PC-9 (cell line): ENCODE measurements at regions not wholly inside any gene's neighbourhood (a gene's known extent, or its start where the extent isn't known, plus 50 kb on each side); places are given as distances from the start of the nearest gene placed in this dataset.

ENCODE experiments used
- BruUV-seq: library from RNA; stranded (reverse); fragments of 400-500 nt; replicated peaks from 2 replicates; lab custom pipeline; 2021; lab: Mats Ljungman, UMichigan
- CTCF ChIA-PET: fragments of 300-600 bp; sonication (Branson Sonifier 250); formaldehyde crosslinking; loops from one replicate; lab custom pipeline; 2022; ENCODE audit warnings: antibody characterized with exemption; lab: Charles Lee
- POLR2A ChIA-PET: fragments of 300-600 bp; sonication (Branson Sonifier 250); formaldehyde crosslinking; loops from one replicate; lab custom pipeline; 2022; ENCODE audit warnings: antibody characterized with exemption; ENCODE audit not compliant: unreplicated experiment; lab: Charles Lee
- DNase-seq, 2 experiments: peaks; one replicate each; pipeline versions ENCODE4 v3.0.0 to v3.0.0-alpha.2; 2015 to 2022; ENCODE audit warnings: mixed read lengths in 1 of 2
- H2AFZ ChIP-seq: fragments of 200-600 bp; sonication (generic); 2 replicates; pipeline ENCODE4 v1.8.1; 2017; ENCODE audit warnings: antibody characterized with exemption
- H3F3A ChIP-seq: fragments of 200-600 bp; sonication (generic); 2 replicates; pipeline ENCODE4 v1.8.1; 2017; ENCODE audit warnings: antibody characterized with exemption, mild to moderate bottlenecking, low read depth; ENCODE audit not compliant: insufficient read depth
- H3K27ac ChIP-seq: fragments of 200-600 bp; sonication (generic); 2 replicates; pipeline ENCODE4 v1.6.1; 2016; ENCODE audit warnings: mixed run types
- H3K27me3 ChIP-seq: fragments of 200-600 bp; sonication (generic); 2 replicates; pipeline ENCODE4 v1.6.1; 2016; ENCODE audit warnings: low read depth, mixed run types; ENCODE audit not compliant: insufficient read depth
- H3K36me3 ChIP-seq: fragments of 200-600 bp; sonication (generic); 2 replicates; pipeline ENCODE4 v1.6.1; 2016; ENCODE audit warnings: low read depth, mixed run types
- H3K4me1 ChIP-seq: fragments of 200-600 bp; sonication (generic); replicated peaks from 2 replicates; pipeline ENCODE4 v1.6.1; 2016; ENCODE audit warnings: mixed run types; ENCODE audit not compliant: insufficient read depth
- H3K4me2 ChIP-seq: fragments of 200-600 bp; sonication (generic); 2 replicates; pipeline ENCODE4 v1.6.1; 2017; ENCODE audit warnings: mixed run types
- H3K4me3 ChIP-seq: fragments of 200-600 bp; sonication (generic); 2 replicates; pipeline ENCODE4 v1.6.1; 2016; ENCODE audit warnings: mixed run types
- H3K79me2 ChIP-seq: fragments of 200-600 bp; sonication (generic); 2 replicates; pipeline ENCODE4 v1.6.1; 2017; ENCODE audit warnings: low read depth, mixed run types
- H3K9me2 ChIP-seq: fragments of 200-600 bp; sonication (generic); 2 replicates; pipeline ENCODE4 v1.8.1; 2017; ENCODE audit warnings: mild to moderate bottlenecking; ENCODE audit not compliant: insufficient read depth
- H3K9me3 ChIP-seq: fragments of 200-600 bp; sonication (generic); 2 replicates; pipeline ENCODE4 v1.8.1; 2016; ENCODE audit warnings: low read depth; ENCODE audit not compliant: insufficient read depth
- H4K20me1 ChIP-seq: fragments of 200-600 bp; sonication (generic); 2 replicates; pipeline ENCODE4 v1.8.1; 2017; ENCODE audit not compliant: insufficient read depth
- EZH2 ChIP-seq: fragments of 200-600 bp; sonication (generic); IDR thresholded peaks from 2 replicates; pipeline ENCODE4 v1.8.0; 2017; ENCODE audit warnings: antibody characterized with exemption, low read depth
- intact Hi-C: fragments of 100-400 bp; cut with micrococcal nuclease; formaldehyde crosslinking; loops from one replicate; pipeline ENCODE4 v1.10.0; 2022; ENCODE audit not compliant: unreplicated experiment
- TF ChIP-seq, protein P1 (sequence below): fragments of 200-600 bp; sonication (generic); conservative IDR thresholded peaks from 2 replicates; pipeline ENCODE4 v1.6.1; 2017; ENCODE audit warnings: mixed run types, antibody characterized with exemption, mild to moderate bottlenecking, moderate library complexity

DNA sequence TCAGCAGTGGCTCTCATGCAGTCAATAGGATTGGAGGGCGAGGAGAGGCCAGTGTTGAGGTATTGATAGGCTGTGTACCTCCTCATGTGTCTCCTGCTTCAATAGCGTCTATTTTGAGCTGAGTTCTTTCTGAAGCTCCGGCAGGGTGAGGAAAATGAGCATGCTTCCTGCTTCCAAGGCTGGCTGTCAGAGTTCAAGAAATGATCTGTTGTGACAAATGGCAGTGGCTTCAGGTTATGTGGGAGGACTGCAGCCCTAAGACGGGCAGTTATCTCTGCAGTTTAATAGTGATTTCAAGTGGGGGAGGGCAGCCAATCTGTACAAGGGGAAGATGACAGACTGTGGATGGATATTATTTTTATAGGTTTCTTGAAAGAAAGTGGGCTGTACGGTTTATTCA lies 54.0 kb upstream of the CXCL14 start:
- H3K4me2 ChIP-seq = no peak overlapping the region
- no peaks in the 10 kb centered on the region for H3K9me2 ChIP-seq
- peaks cover 83% of the 10 kb centered on the region for H3K27me3 ChIP-seq
- no peak for TF ChIP-seq EZH2
- TF ChIP-seq, protein P1, sequence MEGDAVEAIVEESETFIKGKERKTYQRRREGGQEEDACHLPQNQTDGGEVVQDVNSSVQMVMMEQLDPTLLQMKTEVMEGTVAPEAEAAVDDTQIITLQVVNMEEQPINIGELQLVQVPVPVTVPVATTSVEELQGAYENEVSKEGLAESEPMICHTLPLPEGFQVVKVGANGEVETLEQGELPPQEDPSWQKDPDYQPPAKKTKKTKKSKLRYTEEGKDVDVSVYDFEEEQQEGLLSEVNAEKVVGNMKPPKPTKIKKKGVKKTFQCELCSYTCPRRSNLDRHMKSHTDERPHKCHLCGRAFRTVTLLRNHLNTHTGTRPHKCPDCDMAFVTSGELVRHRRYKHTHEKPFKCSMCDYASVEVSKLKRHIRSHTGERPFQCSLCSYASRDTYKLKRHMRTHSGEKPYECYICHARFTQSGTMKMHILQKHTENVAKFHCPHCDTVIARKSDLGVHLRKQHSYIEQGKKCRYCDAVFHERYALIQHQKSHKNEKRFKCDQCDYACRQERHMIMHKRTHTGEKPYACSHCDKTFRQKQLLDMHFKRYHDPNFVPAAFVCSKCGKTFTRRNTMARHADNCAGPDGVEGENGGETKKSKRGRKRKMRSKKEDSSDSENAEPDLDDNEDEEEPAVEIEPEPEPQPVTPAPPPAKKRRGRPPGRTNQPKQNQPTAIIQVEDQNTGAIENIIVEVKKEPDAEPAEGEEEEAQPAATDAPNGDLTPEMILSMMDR = no peak
- no peak overlapping the region for H3K27ac ChIP-seq
- no peaks in the 10 kb centered on the region for H4K20me1 ChIP-seq
- H3K4me3 ChIP-seq = no peak overlapping the region
- CTCF ChIA-PET = no interaction called here
- no TSS peak for BruUV-seq
- intact Hi-C loops = no loop called here
- no peaks in the 10 kb centered on the region for H3F3A ChIP-seq
- no peaks in the 10 kb centered on the region for H3K9me3 ChIP-seq
- POLR2A ChIA-PET = no interaction called here
- no peaks in the 10 kb centered on the region for H3K36me3 ChIP-seq
- no peak overlapping the region for H2AFZ ChIP-seq
- H3K4me1 ChIP-seq = no peaks in the 10 kb centered on the region
- H3K79me2 ChIP-seq = no peaks in the 10 kb centered on the region
- DNase-seq = no peak

- no peak for DNase-seq
- TF ChIP-seq, protein P1 = no peak
- no peak for TF ChIP-seq EZH2
- no peaks in the 10 kb centered on the region for H3K36me3 ChIP-seq
- no TSS peak for BruUV-seq
- ChIA-PET POLR2A (no interaction called here), CTCF (no interaction called here)
- no peak overlapping the region for H3K4me2 ChIP-seq
- H3K27me3 ChIP-seq = peaks cover 85% of the 10 kb centered on the region
- no peak overlapping the region for H3K4me3 ChIP-seq
- H3K9me2 ChIP-seq = no peaks in the 10 kb centered on the region
- no peaks in the 10 kb centered on the region for H3F3A ChIP-seq
- H3K79me2 ChIP-seq = no peaks in the 10 kb centered on the region
- H2AFZ ChIP-seq = no peak overlapping the region
- H4K20me1 ChIP-seq = no peaks in the 10 kb centered on the region
- H3K9me3 ChIP-seq = no peaks in the 10 kb centered on the region
- intact Hi-C loops = no loop called here
- H3K4me1 ChIP-seq = no peaks in the 10 kb centered on the region
- H3K27ac ChIP-seq = no peak overlapping the region
Measured at GRCh38 chr5:135631391-135631790, 52.6 kb upstream of the CXCL14 start.

GRCh38 chr5:135629666-135630065 lies 50.9 kb upstream of the CXCL14 start:
- CTCF ChIA-PET = no interaction called here
- no peaks in the 10 kb centered on the region for H3K9me2 ChIP-seq
- no TSS peak for BruUV-seq
- DNase-seq = no peak
- H3F3A ChIP-seq = no peaks in the 10 kb centered on the region
- TF ChIP-seq, protein P1 = no peak
- no peak for TF ChIP-seq EZH2
- H3K9me3 ChIP-seq = no peaks in the 10 kb centered on the region
- POLR2A ChIA-PET = no interaction called here
- no peak overlapping the region for H3K27ac ChIP-seq
- intact Hi-C loops = no loop called here
- no peak overlapping the region for H3K4me2 ChIP-seq
- peaks cover 78% of the 10 kb centered on the region for H3K27me3 ChIP-seq
- H3K79me2 ChIP-seq = no peaks in the 10 kb centered on the region
- H2AFZ ChIP-seq = no peak overlapping the region
- H3K4me3 ChIP-seq = no peak overlapping the region
- H3K4me1 ChIP-seq = no peaks in the 10 kb centered on the region
- no peaks in the 10 kb centered on the region for H4K20me1 ChIP-seq
- no peaks in the 10 kb centered on the region for H3K36me3 ChIP-seq
